HepG2 (cell line): ENCODE measurements at regions not wholly inside any gene's neighbourhood (a gene's known extent, or its start where the extent isn't known, plus 50 kb on each side); places are given as distances from the start of the nearest gene placed in this dataset.

Source experiments
- ADNP ChIP-seq: sonication (generic); formaldehyde crosslinking; IDR thresholded peaks from 2 replicates; pipeline ENCODE4 v1.4.0; 2020; ENCODE audit warnings: missing genetic modification reagents
- AGO2 ChIP-seq: fragments of 200-400 bp; formaldehyde crosslinking; optimal IDR thresholded peaks from 2 replicates; pipeline ENCODE3; 2017; ENCODE audit warnings: mild to moderate bottlenecking, low read depth, low read length, moderate library complexity
- ATF4 ChIP-seq, 2 experiments: fragments of 450-650 bp in 1 of 2; sonication (generic) in 1 of 2; formaldehyde crosslinking; IDR thresholded peaks; 2 replicates each; pipeline versions ENCODE4 v1.5.0 to v1.8.0; 2020 to 2022; ENCODE audit warnings: mild to moderate bottlenecking in 1 of 2, missing genetic modification reagents in 1 of 2
- CBFB ChIP-seq: sonication (generic); formaldehyde crosslinking; IDR thresholded peaks from 2 replicates; pipeline ENCODE4 v1.4.0; 2020; ENCODE audit warnings: missing genetic modification reagents
- CHD2 ChIP-seq: IDR thresholded peaks from 2 replicates; pipeline ENCODE4 v1.6.1; 2011; ENCODE audit warnings: low read depth, low read length, improper control_type of control experiment
- EZH2 ChIP-seq: conservative IDR thresholded peaks from 2 replicates; pipeline ENCODE4 v1.6.1; 2012; ENCODE audit warnings: mild to moderate bottlenecking, low read depth, low read length, moderate library complexity
- JUN ChIP-seq: sonication (generic); formaldehyde crosslinking; IDR thresholded peaks from 2 replicates; pipeline ENCODE4 v1.4.0; 2020; ENCODE audit warnings: mild to moderate bottlenecking, missing genetic modification reagents
- NCOA1 ChIP-seq: sonication (generic); formaldehyde crosslinking; IDR thresholded peaks from 2 replicates; pipeline ENCODE4 v1.9.0; 2021; ENCODE audit warnings: missing genetic modification reagents
- NFAT5 ChIP-seq: sonication (generic); formaldehyde crosslinking; IDR thresholded peaks from 2 replicates; pipeline ENCODE4 v1.4.0; 2020; ENCODE audit warnings: missing genetic modification reagents
- RFXANK ChIP-seq: IDR thresholded peaks from 2 replicates; pipeline ENCODE4 v1.6.1; 2016
- ZHX2 ChIP-seq, 2 experiments: sonication (generic) in 1 of 2; formaldehyde crosslinking in 1 of 2; IDR thresholded peaks; 2 replicates each; pipeline versions ENCODE4 v1.6.1 to v1.9.0; 2014 to 2022; ENCODE audit warnings: antibody characterized with exemption in 1 of 2, borderline replicate concordance in 1 of 2, inconsistent platforms in 1 of 2, low read depth in 1 of 2, missing genetic modification reagents in 1 of 2
- ZNF20 ChIP-seq: sonication (generic); formaldehyde crosslinking; IDR thresholded peaks from 2 replicates; pipeline ENCODE4 v1.4.0; 2020; ENCODE audit warnings: mild to moderate bottlenecking, moderate library complexity, missing genetic modification reagents
- ZNF451 ChIP-seq: sonication (generic); formaldehyde crosslinking; IDR thresholded peaks from 2 replicates; pipeline ENCODE4 v1.5.0; 2020; ENCODE audit warnings: mild to moderate bottlenecking, missing genetic modification reagents
- TF ChIP-seq, protein P1 (sequence below): fragments of 450-650 bp; IDR thresholded peaks from 2 replicates; pipeline ENCODE4 v1.6.1; 2017
- TF ChIP-seq, protein P2 (sequence below): sonication (generic); IDR thresholded peaks from 2 replicates; pipeline ENCODE4 v1.6.1; 2016; ENCODE audit warnings: low read depth, borderline replicate concordance

DNA sequence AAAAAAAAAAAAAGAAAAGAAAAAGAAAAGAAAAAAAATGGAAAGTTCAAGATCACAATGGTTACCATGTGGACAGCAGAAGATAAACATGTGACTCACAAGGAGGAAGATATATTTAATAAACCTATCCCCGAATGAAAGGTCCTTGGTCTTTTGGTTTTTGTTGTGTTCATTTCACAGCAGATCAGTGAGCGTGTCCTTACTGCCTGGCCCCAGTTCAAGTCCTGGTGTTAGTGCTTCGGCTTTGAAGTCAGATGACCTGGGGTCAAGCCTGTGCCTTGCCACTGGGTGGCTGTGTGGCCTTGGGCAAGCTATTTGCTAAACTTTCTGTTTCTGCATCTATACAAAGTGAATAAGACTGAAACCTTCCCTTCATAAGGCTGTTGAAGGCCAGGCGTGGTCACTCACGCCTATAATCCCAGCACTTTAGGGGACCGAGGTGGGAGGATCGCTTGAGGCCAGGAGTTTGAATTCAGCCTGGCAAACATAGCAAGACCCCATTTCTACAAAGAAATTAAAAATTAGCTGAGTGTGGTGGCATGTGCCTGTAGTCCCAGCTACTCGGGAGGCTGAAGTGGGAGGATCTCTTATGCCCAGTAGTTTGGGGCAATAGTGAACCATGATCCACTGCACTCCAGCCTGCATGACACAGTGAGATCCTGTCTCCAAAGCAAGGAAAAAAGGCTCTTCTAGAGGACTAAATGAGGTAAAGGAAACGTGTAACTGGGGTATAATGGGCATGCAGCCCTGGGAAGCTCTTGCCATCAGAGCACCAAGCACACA lies 94.5 kb upstream of the SPATA31D4 start (continued):
- no peak for TF ChIP-seq ATF4 (CRISPR knock-in tag; IDR thresholded peaks at IDR 0.05)
- no peak for TF ChIP-seq ZHX2 (IDR thresholded peaks at IDR 0.05; ENCODE audit: low read depth)
- no peak for TF ChIP-seq ZHX2 (CRISPR knock-in tag; IDR thresholded peaks at IDR 0.05; ENCODE audit: borderline replicate concordance)
- no peak for TF ChIP-seq NFAT5 (CRISPR knock-in tag)
- TF ChIP-seq RFXANK (CRISPR knock-in tag), result no peak
- no peak for TF ChIP-seq ZNF451
- TF ChIP-seq CBFB (CRISPR knock-in tag), result no peak
- TF ChIP-seq AGO2, result no peak
- no peak for TF ChIP-seq ZNF20 (CRISPR knock-in tag)
- no peak for TF ChIP-seq JUN (CRISPR knock-in tag)
- TF ChIP-seq ADNP (CRISPR knock-in tag), result no peak
- no peak for TF ChIP-seq EZH2
- TF ChIP-seq, protein P1, sequence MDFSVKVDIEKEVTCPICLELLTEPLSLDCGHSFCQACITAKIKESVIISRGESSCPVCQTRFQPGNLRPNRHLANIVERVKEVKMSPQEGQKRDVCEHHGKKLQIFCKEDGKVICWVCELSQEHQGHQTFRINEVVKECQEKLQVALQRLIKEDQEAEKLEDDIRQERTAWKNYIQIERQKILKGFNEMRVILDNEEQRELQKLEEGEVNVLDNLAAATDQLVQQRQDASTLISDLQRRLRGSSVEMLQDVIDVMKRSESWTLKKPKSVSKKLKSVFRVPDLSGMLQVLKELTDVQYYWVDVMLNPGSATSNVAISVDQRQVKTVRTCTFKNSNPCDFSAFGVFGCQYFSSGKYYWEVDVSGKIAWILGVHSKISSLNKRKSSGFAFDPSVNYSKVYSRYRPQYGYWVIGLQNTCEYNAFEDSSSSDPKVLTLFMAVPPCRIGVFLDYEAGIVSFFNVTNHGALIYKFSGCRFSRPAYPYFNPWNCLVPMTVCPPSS, result no peak
- TF ChIP-seq, protein P2, sequence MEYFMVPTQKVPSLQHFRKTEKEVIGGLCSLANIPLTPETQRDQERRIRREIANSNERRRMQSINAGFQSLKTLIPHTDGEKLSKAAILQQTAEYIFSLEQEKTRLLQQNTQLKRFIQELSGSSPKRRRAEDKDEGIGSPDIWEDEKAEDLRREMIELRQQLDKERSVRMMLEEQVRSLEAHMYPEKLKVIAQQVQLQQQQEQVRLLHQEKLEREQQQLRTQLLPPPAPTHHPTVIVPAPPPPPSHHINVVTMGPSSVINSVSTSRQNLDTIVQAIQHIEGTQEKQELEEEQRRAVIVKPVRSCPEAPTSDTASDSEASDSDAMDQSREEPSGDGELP, result 0 out of 2 replicates have a peak, but pooled peaks have one; percentile 30
- no peak for TF ChIP-seq NCOA1 (CRISPR knock-in tag)
- no peak for TF ChIP-seq CHD2
